RWPE2 (cell line): ENCODE measurements at regions not wholly inside any gene's neighbourhood (a gene's known extent, or its start where the extent isn't known, plus 50 kb on each side); places are given as distances from the start of the nearest gene placed in this dataset.

Experiments used
- ATAC-seq: fragments of 200-7000 bp; cut with Tn5 transposase; 3 replicates; pipeline ENCODE4 v1.9.1; 2021; ENCODE audit warnings: low read depth
- DNase-seq: peaks from one replicate; pipeline ENCODE4 v3.0.0-alpha.2; 2020; ENCODE audit warnings: low spot score
- H3K27ac ChIP-seq: fragments of 450-650 bp; 2 replicates; pipeline ENCODE4 v1.5.1; 2017; ENCODE audit warnings: mild to moderate bottlenecking; ENCODE audit not compliant: poor library complexity, severe bottlenecking
- H3K27me3 ChIP-seq: fragments of 250-450 bp; sonication (Bioruptor Pico); 2 replicates; pipeline ENCODE4 v1.5.1; 2021; ENCODE audit warnings: mild to moderate bottlenecking, moderate library complexity; ENCODE audit not compliant: insufficient read depth, poor library complexity, severe bottlenecking
- H3K36me3 ChIP-seq: fragments of 250-450 bp; sonication (Bioruptor Pico); 2 replicates; pipeline ENCODE4 v1.5.1; 2020; ENCODE audit warnings: low read depth, mild to moderate bottlenecking, moderate library complexity
- H3K4me1 ChIP-seq: fragments of 250-450 bp; sonication (Bioruptor Pico); 2 replicates; pipeline ENCODE4 v1.5.1; 2021; ENCODE audit warnings: mild to moderate bottlenecking, moderate library complexity; ENCODE audit not compliant: insufficient read depth, poor library complexity, severe bottlenecking
- H3K4me3 ChIP-seq: fragments of 250-450 bp; sonication (Bioruptor Pico); 2 replicates; pipeline ENCODE4 v1.5.1; 2021; ENCODE audit warnings: mild to moderate bottlenecking, moderate library complexity; ENCODE audit not compliant: severe bottlenecking
- H3K9me3 ChIP-seq: fragments of 250-450 bp; sonication (Bioruptor Pico); 2 replicates; pipeline ENCODE4 v1.5.1; 2021; ENCODE audit warnings: mild to moderate bottlenecking, moderate library complexity; ENCODE audit not compliant: severe bottlenecking
- CTCF ChIP-seq: fragments of 450-650 bp; IDR thresholded peaks from one replicate; pipeline ENCODE4 v1.5.1; 2017; ENCODE audit warnings: mild to moderate bottlenecking, moderate library complexity; ENCODE audit not compliant: poor library complexity, severe bottlenecking

GRCh38 chrX:11913001-11913400 lies 155.0 kb downstream of the MSL3 start:
- Histone ChIP-seq H3K27ac (no peak overlapping the region), H3K4me3 (no peak overlapping the region), H3K9me3 (no peaks in the 10 kb centered on the region), H3K36me3 (no peaks in the 10 kb centered on the region), H3K4me1 (no peaks in the 10 kb centered on the region), H3K27me3 (no peaks in the 10 kb centered on the region)
- ATAC-seq (no peak), DNase-seq (no peak)
- TF ChIP-seq CTCF: no peak

- no peaks in the 10 kb centered on the region for H3K36me3 ChIP-seq
- DNase-seq: no peak
These were observed 171.4 kb downstream of the MSL3 start for GRCh38 chrX:11929476-11929875.

DNA sequence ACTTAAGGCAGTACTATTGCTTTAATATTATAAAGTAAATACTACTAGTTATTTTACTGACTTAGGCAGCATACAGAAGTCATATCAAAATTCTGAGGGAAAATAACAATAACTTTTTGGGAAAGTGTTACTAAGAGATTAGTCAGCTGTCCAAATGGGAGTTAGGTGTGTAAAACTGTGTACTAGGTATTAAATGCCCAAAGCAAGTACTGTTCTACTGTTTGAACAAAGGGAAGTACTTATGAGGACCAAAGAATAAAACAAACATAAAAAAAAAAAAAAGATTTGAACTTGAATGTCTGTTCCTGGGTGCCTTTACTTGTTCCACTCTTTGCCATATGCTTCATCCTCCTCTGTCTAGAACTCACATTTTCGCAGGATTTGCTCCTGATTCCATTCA lies 174.4 kb downstream of the MSL3 start:
- no peak for TF ChIP-seq CTCF

More at GRCh38 chrX:11929476-11929875, 171.4 kb downstream of the MSL3 start:
- H3K9me3 ChIP-seq: no peaks in the 10 kb centered on the region
- peak; percentile 71 for ATAC-seq
- H3K4me1 ChIP-seq: no peaks in the 10 kb centered on the region
- no peak overlapping the region for H3K4me3 ChIP-seq
- H3K27me3 ChIP-seq: no peaks in the 10 kb centered on the region
- H3K27ac ChIP-seq: no peak overlapping the region
- no peak for TF ChIP-seq CTCF

GRCh38 chrX:11934089-11934488 lies 176.1 kb downstream of the MSL3 start:
- TF ChIP-seq CTCF: no peak
- DNase-seq: no peak
- Histone ChIP-seq H3K4me3 (no peak overlapping the region), H3K27me3 (no peaks in the 10 kb centered on the region), H3K36me3 (no peaks in the 10 kb centered on the region), H3K9me3 (no peaks in the 10 kb centered on the region), H3K27ac (no peak overlapping the region), H3K4me1 (no peaks in the 10 kb centered on the region)
- ATAC-seq: no peak

More for the DNA sequence above, 174.4 kb downstream of the MSL3 start:
- no peak for DNase-seq
- Histone ChIP-seq H3K27me3 (no peaks in the 10 kb centered on the region), H3K4me1 (no peaks in the 10 kb centered on the region), H3K4me3 (no peak overlapping the region), H3K9me3 (no peaks in the 10 kb centered on the region), H3K27ac (no peak overlapping the region), H3K36me3 (no peaks in the 10 kb centered on the region)
- ATAC-seq: no peak

DNA sequence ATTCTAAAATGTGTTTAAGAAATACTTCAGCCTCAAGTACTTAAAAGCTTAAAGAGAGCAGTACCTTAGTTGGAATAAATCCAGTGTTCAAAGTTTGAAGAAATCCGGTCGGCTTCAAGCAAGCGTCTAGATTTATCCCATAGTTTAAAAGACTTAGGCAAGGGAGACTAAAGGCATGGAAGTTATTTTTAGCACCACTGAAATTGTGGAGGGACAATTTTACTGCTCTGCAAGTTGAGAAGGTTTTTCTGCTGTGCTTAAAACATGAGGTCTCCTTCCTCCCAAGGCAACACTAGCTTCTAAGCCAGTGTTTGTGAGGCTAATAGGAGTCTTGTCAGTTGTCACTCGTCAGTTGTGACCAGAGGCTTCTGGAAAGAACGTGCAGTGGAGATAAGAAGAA lies 183.5 kb downstream of the MSL3 start:
- ATAC-seq (no peak), DNase-seq (no peak)
- no peaks in the 10 kb centered on the region for H3K27me3 ChIP-seq
- no peak overlapping the region for H3K4me3 ChIP-seq
- TF ChIP-seq CTCF: no peak
- H3K27ac ChIP-seq: no peak overlapping the region
- no peaks in the 10 kb centered on the region for H3K4me1 ChIP-seq
- no peaks in the 10 kb centered on the region for H3K9me3 ChIP-seq
- no peaks in the 10 kb centered on the region for H3K36me3 ChIP-seq
